HCT116 (cell line): ENCODE measurements at regions not wholly inside any gene's neighbourhood (a gene's known extent, or its start where the extent isn't known, plus 50 kb on each side); places are given as distances from the start of the nearest gene placed in this dataset.

ENCODE experiments used
- ATAC-seq: fragments of 200-7000 bp; cut with Tn5 transposase; 2 replicates; pipeline ENCODE4 v1.9.1; 2020; ENCODE audit warnings: mild to moderate bottlenecking, moderate library complexity
- BruUV-seq: library from RNA; stranded (reverse); fragments of 400-500 nt; replicated peaks from 2 replicates; lab custom pipeline; 2021; lab: Mats Ljungman, UMichigan
- CTCF ChIA-PET: fragments of 300-600 bp; sonication (Branson Sonifier 250); formaldehyde crosslinking; loops from one replicate; lab custom pipeline; 2021; ENCODE audit warnings: antibody characterized with exemption; lab: Charles Lee
- POLR2A ChIA-PET: fragments of 300-600, 350-600 bp; sonication (Branson Sonifier 250); formaldehyde crosslinking; loops from one replicate; lab custom pipeline; 2021; ENCODE audit warnings: antibody characterized with exemption; lab: Charles Lee
- RAD21 ChIA-PET, 2 experiments: fragments of 300-600 bp; sonication (Branson Sonifier 250); formaldehyde crosslinking; loops; one replicate each; lab custom pipeline; 2023; ENCODE audit warnings: low total read pairs in 2 of 2; ENCODE audit not compliant: uncharacterized antibody in 2 of 2, unreplicated experiment in 2 of 2, low non-redundant PET in 1 of 2; lab: Charles Lee
- DNase-seq: peaks from one replicate; pipeline ENCODE4 v3.0.0-alpha.2; 2010; ENCODE audit warnings: low read depth, low spot score
- H2AFZ ChIP-seq: fragments of 200-600 bp; shearing (Covaris generic), sonication (generic); 2 replicates; pipeline ENCODE4 v1.6.1; 2017; ENCODE audit warnings: low read depth, mixed run types, mixed read lengths, antibody characterized with exemption, low read length; ENCODE audit not compliant: poor library complexity, severe bottlenecking
- H3K27ac ChIP-seq: 2 replicates; pipeline ENCODE4 v1.5.1; 2012; ENCODE audit warnings: low read depth, low read length
- H3K27me3 ChIP-seq: fragments of 200-600 bp; sonication (generic); 2 replicates; pipeline ENCODE4 v1.6.1; 2016; ENCODE audit warnings: mixed run types, low read length, mixed read lengths; ENCODE audit not compliant: insufficient read depth
- H3K36me3 ChIP-seq, 2 experiments: fragments of 200-500 bp in 1 of 2; fragments of 200-600 bp in 1 of 2; sonication (Bioruptor generic) in 1 of 2; sonication (generic) in 1 of 2; 2 replicates each; pipeline versions ENCODE4 v1.5.1 to v1.6.1; 2014 to 2016; ENCODE audit warnings: low read length in 2 of 2, inconsistent platforms in 1 of 2, mixed read lengths in 1 of 2, mixed run types in 1 of 2; ENCODE audit not compliant: insufficient read depth in 2 of 2, control insufficient read depth in 1 of 2
- H3K4me1 ChIP-seq, 2 experiments: fragments of 200-600 bp in 1 of 2; sonication (generic) in 1 of 2; 2 replicates each; pipeline versions ENCODE4 v1.5.1 to v1.6.1; 2012 to 2017; ENCODE audit warnings: low read length in 2 of 2, inconsistent platforms in 1 of 2, mild to moderate bottlenecking in 1 of 2, mixed read lengths in 1 of 2, mixed run types in 1 of 2, moderate library complexity in 1 of 2; ENCODE audit not compliant: insufficient read depth in 2 of 2, control insufficient read depth in 1 of 2
- H3K4me2 ChIP-seq: fragments of 200-600 bp; sonication (generic); 2 replicates; pipeline ENCODE4 v1.6.1; 2017; ENCODE audit warnings: mixed run types, low read length, mixed read lengths
- H3K4me3 ChIP-seq, 2 experiments: fragments of 200-600 bp in 1 of 2; sonication (generic) in 1 of 2; replicated peaks in 1 of 2; 2 replicates each; pipeline ENCODE4 v1.5.1; 2011 to 2016; ENCODE audit warnings: low read length in 2 of 2, control low read depth in 1 of 2, low read depth in 1 of 2, mild to moderate bottlenecking in 1 of 2, mixed read lengths in 1 of 2, mixed run types in 1 of 2
- H3K79me2 ChIP-seq: fragments of 200-600 bp; sonication (generic); 2 replicates; pipeline ENCODE4 v1.6.1; 2017; ENCODE audit warnings: mild to moderate bottlenecking, mixed run types, low read length, moderate library complexity, mixed read lengths; ENCODE audit not compliant: insufficient read depth
- H3K9ac ChIP-seq: fragments of 200-600 bp; sonication (generic); 2 replicates; pipeline ENCODE4 v1.6.1; 2016; ENCODE audit warnings: low read length, mixed read lengths
- H3K9me2 ChIP-seq: fragments of 200-600 bp; sonication (generic), shearing (Covaris generic); 2 replicates; pipeline ENCODE4 v1.6.1; 2017; ENCODE audit warnings: mixed run types, mild to moderate bottlenecking, moderate library complexity; ENCODE audit not compliant: insufficient read depth
- H3K9me3 ChIP-seq, 2 experiments: fragments of 200-500 bp in 1 of 2; fragments of 200-600 bp in 1 of 2; sonication (Bioruptor generic) in 1 of 2; sonication (generic) in 1 of 2; 2 replicates each; pipeline ENCODE4 v1.6.1; 2014 to 2017; ENCODE audit warnings: low read length in 2 of 2, mixed read lengths in 2 of 2, inconsistent platforms in 1 of 2, low read depth in 1 of 2, mild to moderate bottlenecking in 1 of 2, mixed run types in 1 of 2, moderate library complexity in 1 of 2; ENCODE audit not compliant: control insufficient read depth in 1 of 2, insufficient read depth in 1 of 2
- H4K20me1 ChIP-seq: fragments of 200-600 bp; sonication (generic), shearing (Covaris generic); 2 replicates; pipeline ENCODE4 v1.6.1; 2017; ENCODE audit warnings: mixed run types, mild to moderate bottlenecking, moderate library complexity; ENCODE audit not compliant: insufficient read depth
- CTCF ChIP-seq, 3 experiments: fragments of 200-600 bp in 1 of 3; sonication (generic) in 1 of 3; IDR thresholded peaks in 2 of 3; conservative IDR thresholded peaks in 1 of 3; 2 replicates each; pipeline ENCODE4 v1.5.1; 2012 to 2017; ENCODE audit warnings: low read depth in 2 of 3, low read length in 2 of 3, antibody characterized with exemption in 1 of 3, borderline replicate concordance in 1 of 3, control low read depth in 1 of 3, mild to moderate bottlenecking in 1 of 3, mixed read lengths in 1 of 3, mixed run types in 1 of 3, moderate library complexity in 1 of 3; ENCODE audit not compliant: insufficient read depth in 1 of 3
- EGR1 ChIP-seq: IDR thresholded peaks from 2 replicates; pipeline ENCODE4 v1.6.1; 2012; ENCODE audit warnings: low read depth
- EZH2 ChIP-seq: fragments of 200-600 bp; sonication (generic); IDR thresholded peaks from 2 replicates; pipeline ENCODE4 v1.6.1; 2017; ENCODE audit warnings: antibody characterized with exemption, mixed run types
- EZH2phosphoT487 ChIP-seq: fragments of 200-600 bp; IDR thresholded peaks from 2 replicates; pipeline ENCODE4 v1.6.1; 2018; ENCODE audit warnings: antibody characterized with exemption, borderline replicate concordance
- JUND ChIP-seq: IDR thresholded peaks from 2 replicates; pipeline ENCODE4 v1.6.1; 2012
- REST ChIP-seq: IDR thresholded peaks from 2 replicates; pipeline ENCODE4 v1.6.1; 2012; ENCODE audit warnings: low read depth
- SIN3A ChIP-seq: IDR thresholded peaks from 2 replicates; pipeline ENCODE4 v1.6.1; 2012; ENCODE audit warnings: low read depth
- SP1 ChIP-seq: IDR thresholded peaks from 2 replicates; pipeline ENCODE4 v1.6.1; 2012; ENCODE audit warnings: low read depth
- SRF ChIP-seq: IDR thresholded peaks from 2 replicates; pipeline ENCODE4 v1.6.1; 2012; ENCODE audit warnings: low read depth
- TCF7L2 ChIP-seq: IDR thresholded peaks from 2 replicates; pipeline ENCODE4 v1.7.0; 2011; ENCODE audit warnings: borderline replicate concordance, inconsistent platforms; ENCODE audit not compliant: insufficient read depth, insufficient read length; ENCODE audit errors: extremely low read depth
- YY1 ChIP-seq: IDR thresholded peaks from 2 replicates; pipeline ENCODE4 v1.6.1; 2011; ENCODE audit warnings: low read length, low read depth, moderate library complexity, mild to moderate bottlenecking; ENCODE audit not compliant: insufficient replicate concordance; ENCODE audit errors: extremely low read depth
- ZBTB33 ChIP-seq: IDR thresholded peaks from 2 replicates; pipeline ENCODE4 v1.6.1; 2011; ENCODE audit warnings: mild to moderate bottlenecking, low read length, moderate library complexity; ENCODE audit not compliant: insufficient replicate concordance; ENCODE audit errors: extremely low read depth
- ZFX ChIP-seq: fragments of 450-650 bp; IDR thresholded peaks from 2 replicates; pipeline ENCODE4 v1.6.1; 2017
- intact Hi-C: fragments of 100-400 bp; cut with micrococcal nuclease; formaldehyde crosslinking; loops from 2 replicates; pipeline ENCODE4 v1.10.0; 2022

GRCh38 chr10:28249512-28249911, 53.4 kb downstream of the MPP7 start (continued):
- TF ChIP-seq REST (no peak), ZFX (no peak), SRF (no peak), YY1 (no peak)

GRCh38 chr10:28248092-28248491, 54.8 kb downstream of the MPP7 start:
- Histone ChIP-seq H3K4me3 (no peak overlapping the region), H3K4me2 (no peak overlapping the region), H3K27ac (peak overlapping the region; percentile 96), H3K36me3 (no peaks in the 10 kb centered on the region; a peak in 1 of 4 replicates), H3K9me3 (no peaks in the 10 kb centered on the region), H3K9me2 (no peaks in the 10 kb centered on the region; the same call in 1 of the 2 replicates), H3K79me2 (peaks cover 5% of the 10 kb centered on the region; the same call in 1 of the 2 replicates), H2AFZ (no peak overlapping the region), H4K20me1 (no peaks in the 10 kb centered on the region), H3K4me1 (peaks cover 47 to 89% of the 10 kb centered on the region in 2 experiments), H3K9ac (no peak overlapping the region), H3K27me3 (no peaks in the 10 kb centered on the region)
- ChIA-PET RAD21 (no interaction called here), POLR2A (interaction anchor here (1.2 kb wide), 1 partner anchor 11 kb away, joined by 3 read pairs; no protein-coding TSS in a partner anchor), CTCF (interaction anchor here (1.5 to 2.5 kb wide), 2 partner anchors 132 to 145 kb away, joined by 9 to 11 read pairs; no protein-coding TSS in a partner anchor)
- intact Hi-C loops = loop anchor here (10.0 kb wide), 1 partner anchor 123 kb away; no protein-coding TSS in a partner anchor
- BruUV-seq = no TSS peak
- ATAC-seq (no peak), DNase-seq (no peak)
- TF ChIP-seq JUND = no peak
- no peak for TF ChIP-seq EZH2phosphoT487
- TF ChIP-seq SIN3A = no peak
- TF ChIP-seq SP1 = no peak
- no peak for TF ChIP-seq EGR1
- TF ChIP-seq CTCF (IDR thresholded peaks at IDR 0.05 in 2 of 3, conservative IDR thresholded peaks at IDR 0.05 in 1 of 3; ENCODE audit: borderline replicate concordance in 1 of 3, insufficient read depth in 1 of 3, low read depth in 2 of 3, low read length in 2 of 3) = no peak
- no peak for TF ChIP-seq TCF7L2
- no peak for TF ChIP-seq REST
- TF ChIP-seq EZH2 = no peak
- no peak for TF ChIP-seq ZBTB33
